Liver (tissue), 7 donors: ENCODE measurements at regions not wholly inside any gene's neighbourhood (a gene's known extent, or its start where the extent isn't known, plus 50 kb on each side); places are given as distances from the start of the nearest gene placed in this dataset.

Experiments used
- DNase-seq: peaks from one replicate; pipeline ENCODE4 v3.0.0-alpha.2; 2017; ENCODE audit warnings: low spot score
- H3K27ac ChIP-seq, 2 donors: one replicate each; pipeline ENCODE4 v1.7.0; 2013; ENCODE audit warnings: inconsistent platforms in 2 of 2, low read length in 2 of 2, control low read depth in 1 of 2, low read depth in 1 of 2, mild to moderate bottlenecking in 1 of 2
- H3K27me3 ChIP-seq, 4 donors: one replicate each; pipeline versions ENCODE4 v1.6.1 to v1.7.0; 2013; ENCODE audit warnings: low read length in 3 of 4, inconsistent platforms in 1 of 4, mild to moderate bottlenecking in 1 of 4, moderate library complexity in 1 of 4; ENCODE audit not compliant: control insufficient read depth in 4 of 4, insufficient read depth in 4 of 4
- H3K36me3 ChIP-seq, 4 donors: one replicate each; pipeline versions ENCODE4 v1.6.1 to v1.7.0; 2013; ENCODE audit warnings: low read length in 3 of 4, mild to moderate bottlenecking in 3 of 4, low read depth in 1 of 4, moderate library complexity in 1 of 4; ENCODE audit not compliant: control insufficient read depth in 4 of 4, insufficient read depth in 3 of 4
- H3K4me1 ChIP-seq, 4 donors: one replicate each; pipeline versions ENCODE4 v1.6.1 to v1.7.0; 2013; ENCODE audit warnings: low read length in 3 of 4, mild to moderate bottlenecking in 3 of 4, moderate library complexity in 1 of 4; ENCODE audit not compliant: control insufficient read depth in 4 of 4, insufficient read depth in 4 of 4
- H3K4me3 ChIP-seq, 3 donors: one replicate each; pipeline versions ENCODE4 v1.6.1 to v1.7.0; 2013; ENCODE audit warnings: low read length in 3 of 3, control low read depth in 1 of 3, low read depth in 1 of 3, mild to moderate bottlenecking in 1 of 3
- H3K9ac ChIP-seq, 2 donors: one replicate each; pipeline ENCODE4 v1.7.0; 2013; ENCODE audit warnings: low read length in 2 of 2, mild to moderate bottlenecking in 2 of 2, moderate library complexity in 2 of 2, control low read depth in 1 of 2, low read depth in 1 of 2
- H3K9me3 ChIP-seq, 4 donors: one replicate each; pipeline versions ENCODE4 v1.6.1 to v1.7.0; 2013; ENCODE audit warnings: low read length in 3 of 4; ENCODE audit not compliant: control insufficient read depth in 4 of 4
- EGR1 ChIP-seq, 2 donors: IDR thresholded peaks; 2 replicates each; pipeline ENCODE4 v1.6.1; 2016 to 2018; ENCODE audit warnings: antibody characterized with exemption in 2 of 2, low read depth in 2 of 2
- FOXA2 ChIP-seq: IDR thresholded peaks from 2 replicates; pipeline ENCODE4 v1.6.1; 2016; ENCODE audit warnings: antibody characterized with exemption
- GABPA ChIP-seq, 2 donors: IDR thresholded peaks in 1 of 2; conservative IDR thresholded peaks in 1 of 2; 2 replicates each; pipeline ENCODE4 v1.6.1; 2016; ENCODE audit warnings: antibody characterized with exemption in 2 of 2, mild to moderate bottlenecking in 1 of 2, moderate library complexity in 1 of 2
- HNF4A ChIP-seq, 2 donors: conservative IDR thresholded peaks; 2 replicates each; pipeline ENCODE4 v1.6.1; 2016; ENCODE audit warnings: antibody characterized with exemption in 2 of 2, mild to moderate bottlenecking in 2 of 2
- HNF4G ChIP-seq: IDR thresholded peaks from 2 replicates; pipeline ENCODE4 v1.6.1; 2016; ENCODE audit warnings: antibody characterized with exemption
- JUND ChIP-seq, 2 donors: IDR thresholded peaks; 2 replicates each; pipeline ENCODE4 v1.6.1; 2016; ENCODE audit warnings: antibody characterized with exemption in 2 of 2
- NR2F2 ChIP-seq: IDR thresholded peaks from 2 replicates; pipeline ENCODE4 v1.6.1; 2016; ENCODE audit warnings: antibody characterized with exemption
- RAD21 ChIP-seq, 2 donors: IDR thresholded peaks; 2 replicates each; pipeline ENCODE4 v1.6.1; 2016; ENCODE audit warnings: antibody characterized with exemption in 2 of 2, mild to moderate bottlenecking in 2 of 2
- RXRA ChIP-seq, 2 donors: IDR thresholded peaks; 2 replicates each; pipeline ENCODE4 v1.6.1; 2017 to 2018; ENCODE audit warnings: antibody characterized with exemption in 2 of 2, mild to moderate bottlenecking in 1 of 2
- SP1 ChIP-seq: IDR thresholded peaks from 2 replicates; pipeline ENCODE4 v1.6.1; 2018; ENCODE audit warnings: antibody characterized with exemption, mild to moderate bottlenecking
- TAF1 ChIP-seq: conservative IDR thresholded peaks from 2 replicates; pipeline ENCODE4 v1.6.1; 2016; ENCODE audit warnings: antibody characterized with exemption, mild to moderate bottlenecking
- YY1 ChIP-seq: IDR thresholded peaks from 2 replicates; pipeline ENCODE4 v1.6.1; 2016; ENCODE audit warnings: antibody characterized with exemption, mild to moderate bottlenecking
- WGBS: extraction: QIAGEN DNeasy Blood & Tissue Kit; methylation state at CpG from one replicate; pipeline ENCODE4 v1.1.7; 2013; 5-methylcytosine and 5-hydroxymethylcytosine counted together
- TF ChIP-seq, protein P1 (sequence below): IDR thresholded peaks from 2 replicates; pipeline ENCODE4 v1.6.1; 2016; ENCODE audit warnings: antibody characterized with exemption
- TF ChIP-seq, protein P2 (sequence below): IDR thresholded peaks from 2 replicates; pipeline ENCODE4 v1.6.1; 2016; ENCODE audit warnings: antibody characterized with exemption
- TF ChIP-seq, protein P3 (sequence below): IDR thresholded peaks from 2 replicates; pipeline ENCODE4 v1.6.1; 2016; ENCODE audit warnings: antibody characterized with exemption, mild to moderate bottlenecking
- TF ChIP-seq, protein P4 (sequence below): IDR thresholded peaks from 2 replicates; pipeline ENCODE4 v1.6.1; 2016; ENCODE audit warnings: antibody characterized with exemption
- donor health status: healthy.
- donor health status: healthy.
- donor health status: healthy.
- donor health status: healthy.

DNA sequence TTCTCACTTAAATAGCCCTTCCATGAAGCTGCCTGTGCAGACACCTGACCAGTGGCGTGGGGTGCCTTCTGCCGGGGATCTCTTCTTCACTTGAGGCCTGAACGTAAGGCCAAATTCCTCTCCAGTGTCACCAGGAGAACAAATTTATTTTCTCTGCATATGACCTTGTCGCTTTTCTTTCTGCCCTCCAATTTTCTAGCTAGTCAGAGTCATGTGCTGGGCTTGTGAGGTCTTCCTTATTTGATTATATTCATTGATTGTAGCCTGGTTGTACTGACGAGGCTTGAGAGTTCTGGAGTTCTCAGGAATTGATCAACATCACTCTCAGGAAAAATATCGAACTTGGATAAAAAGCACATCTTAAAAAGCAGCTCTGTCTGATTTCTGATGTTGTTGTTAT, 255.7 kb downstream of the BUB3 start:
- no peak for TF ChIP-seq SP1
- DNase-seq: no peak
- Histone ChIP-seq H3K9ac (no peak overlapping the region), H3K27ac (no peak overlapping the region), H3K27me3 (peaks cover 0 to 5% (median 0%) of the 10 kb centered on the region in 4 donors), H3K4me3 (no peak overlapping the region), H3K36me3 (no peaks in the 10 kb centered on the region), H3K4me1 (no peaks in the 10 kb centered on the region), H3K9me3 (peaks cover 0 to 2% (median 0%) of the 10 kb centered on the region in 4 donors)
- WGBS: 74% methylated on average over 6 of the region's 6 CpGs

DNA sequence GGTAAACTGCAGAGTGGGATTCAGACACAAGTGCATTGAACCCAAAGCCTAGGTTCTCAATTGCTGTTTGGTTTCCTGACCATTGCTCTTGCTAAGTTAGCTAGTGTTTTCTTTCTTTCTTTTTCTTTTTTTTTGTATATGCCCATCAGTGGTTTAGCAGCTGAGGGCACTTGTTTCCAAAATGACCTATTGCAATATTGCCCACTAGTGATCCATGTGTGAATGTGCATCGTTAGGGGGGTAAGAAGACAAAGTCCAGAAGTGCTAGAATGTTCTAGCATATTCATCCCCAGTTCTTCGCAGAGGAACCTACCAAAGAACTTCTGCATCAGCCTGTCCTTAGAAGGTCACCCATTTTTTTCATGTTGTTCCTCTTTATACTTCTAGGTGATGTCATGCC, 252.8 kb upstream of the GPR26 start:
- no peak for DNase-seq
- Histone ChIP-seq H3K36me3 (no peaks in the 10 kb centered on the region), H3K4me3 (no peak overlapping the region), H3K27ac (no peak overlapping the region), H3K4me1 (no peaks in the 10 kb centered on the region), H3K27me3 (peaks cover 0 to 5% (median 0%) of the 10 kb centered on the region in 4 donors), H3K9ac (no peak overlapping the region), H3K9me3 (no peaks in the 10 kb centered on the region)
- no peak for TF ChIP-seq JUND (IDR thresholded peaks at IDR 0.05)
- no peak for TF ChIP-seq RXRA (IDR thresholded peaks at IDR 0.05)
- TF ChIP-seq NR2F2: no peak
- TF ChIP-seq RAD21 (IDR thresholded peaks at IDR 0.05): peak in 1 of 2 donors; percentile 9
- TF ChIP-seq, protein P1, sequence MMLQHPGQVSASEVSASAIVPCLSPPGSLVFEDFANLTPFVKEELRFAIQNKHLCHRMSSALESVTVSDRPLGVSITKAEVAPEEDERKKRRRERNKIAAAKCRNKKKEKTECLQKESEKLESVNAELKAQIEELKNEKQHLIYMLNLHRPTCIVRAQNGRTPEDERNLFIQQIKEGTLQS: no peak
- no peak for TF ChIP-seq YY1
- 79% methylated on average over 2 of the region's 2 CpGs for WGBS

DNA sequence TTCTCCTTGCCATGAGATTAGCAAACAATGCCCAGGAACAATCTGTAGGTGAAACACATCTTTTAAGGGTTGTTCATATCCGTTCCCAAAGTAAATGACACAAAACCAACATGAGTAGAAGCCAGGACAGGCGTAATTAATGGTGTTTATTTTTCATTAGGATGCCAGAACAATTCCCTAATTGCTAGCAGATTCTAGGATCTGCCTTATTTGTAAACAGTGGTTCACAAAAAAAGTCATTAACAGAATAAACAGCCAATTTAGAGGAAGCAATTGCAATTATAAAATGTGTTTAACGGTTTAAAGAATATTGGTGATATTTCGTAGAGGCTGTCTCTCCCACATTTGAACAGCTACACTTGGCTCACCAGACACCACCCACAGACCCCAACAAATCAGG, 250.6 kb upstream of the GPR26 start:
- no peak for DNase-seq
- no peak overlapping the region for H3K27ac ChIP-seq
- H3K4me1 ChIP-seq: no peaks in the 10 kb centered on the region
- no peak overlapping the region for H3K9ac ChIP-seq
- no peak overlapping the region for H3K4me3 ChIP-seq
- WGBS: 74% methylated on average over 4 of the region's 4 CpGs
- peaks cover 0 to 8% (median 0%) of the 10 kb centered on the region in 4 donors for H3K27me3 ChIP-seq
- H3K36me3 ChIP-seq: no peaks in the 10 kb centered on the region
- TF ChIP-seq YY1: no peak
- TF ChIP-seq TAF1: no peak
- TF ChIP-seq, protein P2, sequence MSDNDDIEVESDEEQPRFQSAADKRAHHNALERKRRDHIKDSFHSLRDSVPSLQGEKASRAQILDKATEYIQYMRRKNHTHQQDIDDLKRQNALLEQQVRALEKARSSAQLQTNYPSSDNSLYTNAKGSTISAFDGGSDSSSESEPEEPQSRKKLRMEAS: no peak
- TF ChIP-seq, protein P1: no peak
- peaks cover 0 to 3% (median 0%) of the 10 kb centered on the region in 4 donors for H3K9me3 ChIP-seq

DNA sequence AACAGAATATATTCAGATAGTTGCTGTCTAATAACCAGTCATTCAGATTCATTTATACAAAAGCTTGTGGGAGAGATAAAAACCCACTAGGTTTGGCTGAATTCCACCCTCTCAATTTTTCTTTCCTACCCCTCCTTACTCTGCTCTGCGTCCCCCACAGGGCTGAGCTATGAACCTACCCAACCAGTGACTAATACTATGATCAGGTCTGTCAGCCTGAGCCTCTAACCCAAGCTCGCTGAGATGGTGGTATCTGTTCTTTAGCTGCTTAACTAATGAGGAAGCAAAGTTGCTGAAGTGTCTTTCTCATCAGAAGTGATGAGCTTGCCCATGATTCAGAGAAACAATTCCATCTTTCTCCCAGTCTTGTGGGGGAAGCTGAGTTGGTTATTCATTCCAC, 248.7 kb upstream of the GPR26 start:
- Histone ChIP-seq H3K36me3 (no peaks in the 10 kb centered on the region), H3K9ac (no peak overlapping the region), H3K4me1 (no peaks in the 10 kb centered on the region), H3K27me3 (peaks cover 0 to 6% (median 0%) of the 10 kb centered on the region in 4 donors), H3K9me3 (peaks cover 0 to 3% (median 0%) of the 10 kb centered on the region in 4 donors), H3K4me3 (no peak overlapping the region), H3K27ac (no peak overlapping the region)
- 75% methylated on average over 2 of the region's 2 CpGs for WGBS
- no peak for DNase-seq
- no peak for TF ChIP-seq JUND (IDR thresholded peaks at IDR 0.05)
- TF ChIP-seq HNF4G: no peak
- no peak for TF ChIP-seq HNF4A (conservative IDR thresholded peaks at IDR 0.05)
- TF ChIP-seq, protein P1: no peak
- no peak for TF ChIP-seq GABPA (IDR thresholded peaks at IDR 0.05 in 1 of 2, conservative IDR thresholded peaks at IDR 0.05 in 1 of 2)
- TF ChIP-seq RXRA (IDR thresholded peaks at IDR 0.05): no peak
- TF ChIP-seq SP1: no peak
- no peak for TF ChIP-seq FOXA2
- no peak for TF ChIP-seq TAF1
- TF ChIP-seq, protein P3, sequence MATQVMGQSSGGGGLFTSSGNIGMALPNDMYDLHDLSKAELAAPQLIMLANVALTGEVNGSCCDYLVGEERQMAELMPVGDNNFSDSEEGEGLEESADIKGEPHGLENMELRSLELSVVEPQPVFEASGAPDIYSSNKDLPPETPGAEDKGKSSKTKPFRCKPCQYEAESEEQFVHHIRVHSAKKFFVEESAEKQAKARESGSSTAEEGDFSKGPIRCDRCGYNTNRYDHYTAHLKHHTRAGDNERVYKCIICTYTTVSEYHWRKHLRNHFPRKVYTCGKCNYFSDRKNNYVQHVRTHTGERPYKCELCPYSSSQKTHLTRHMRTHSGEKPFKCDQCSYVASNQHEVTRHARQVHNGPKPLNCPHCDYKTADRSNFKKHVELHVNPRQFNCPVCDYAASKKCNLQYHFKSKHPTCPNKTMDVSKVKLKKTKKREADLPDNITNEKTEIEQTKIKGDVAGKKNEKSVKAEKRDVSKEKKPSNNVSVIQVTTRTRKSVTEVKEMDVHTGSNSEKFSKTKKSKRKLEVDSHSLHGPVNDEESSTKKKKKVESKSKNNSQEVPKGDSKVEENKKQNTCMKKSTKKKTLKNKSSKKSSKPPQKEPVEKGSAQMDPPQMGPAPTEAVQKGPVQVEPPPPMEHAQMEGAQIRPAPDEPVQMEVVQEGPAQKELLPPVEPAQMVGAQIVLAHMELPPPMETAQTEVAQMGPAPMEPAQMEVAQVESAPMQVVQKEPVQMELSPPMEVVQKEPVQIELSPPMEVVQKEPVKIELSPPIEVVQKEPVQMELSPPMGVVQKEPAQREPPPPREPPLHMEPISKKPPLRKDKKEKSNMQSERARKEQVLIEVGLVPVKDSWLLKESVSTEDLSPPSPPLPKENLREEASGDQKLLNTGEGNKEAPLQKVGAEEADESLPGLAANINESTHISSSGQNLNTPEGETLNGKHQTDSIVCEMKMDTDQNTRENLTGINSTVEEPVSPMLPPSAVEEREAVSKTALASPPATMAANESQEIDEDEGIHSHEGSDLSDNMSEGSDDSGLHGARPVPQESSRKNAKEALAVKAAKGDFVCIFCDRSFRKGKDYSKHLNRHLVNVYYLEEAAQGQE: no peak
- no peak for TF ChIP-seq RAD21 (IDR thresholded peaks at IDR 0.05)
- TF ChIP-seq, protein P2: no peak
- TF ChIP-seq EGR1 (IDR thresholded peaks at IDR 0.05; ENCODE audit: low read depth in 2 of 2): no peak
- TF ChIP-seq, protein P4, sequence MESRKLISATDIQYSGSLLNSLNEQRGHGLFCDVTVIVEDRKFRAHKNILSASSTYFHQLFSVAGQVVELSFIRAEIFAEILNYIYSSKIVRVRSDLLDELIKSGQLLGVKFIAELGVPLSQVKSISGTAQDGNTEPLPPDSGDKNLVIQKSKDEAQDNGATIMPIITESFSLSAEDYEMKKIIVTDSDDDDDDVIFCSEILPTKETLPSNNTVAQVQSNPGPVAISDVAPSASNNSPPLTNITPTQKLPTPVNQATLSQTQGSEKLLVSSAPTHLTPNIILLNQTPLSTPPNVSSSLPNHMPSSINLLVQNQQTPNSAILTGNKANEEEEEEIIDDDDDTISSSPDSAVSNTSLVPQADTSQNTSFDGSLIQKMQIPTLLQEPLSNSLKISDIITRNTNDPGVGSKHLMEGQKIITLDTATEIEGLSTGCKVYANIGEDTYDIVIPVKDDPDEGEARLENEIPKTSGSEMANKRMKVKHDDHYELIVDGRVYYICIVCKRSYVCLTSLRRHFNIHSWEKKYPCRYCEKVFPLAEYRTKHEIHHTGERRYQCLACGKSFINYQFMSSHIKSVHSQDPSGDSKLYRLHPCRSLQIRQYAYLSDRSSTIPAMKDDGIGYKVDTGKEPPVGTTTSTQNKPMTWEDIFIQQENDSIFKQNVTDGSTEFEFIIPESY: no peak
